CD4-positive, CD25-positive, alpha-beta regulatory T cell (primary cell): ENCODE measurements at regions not wholly inside any gene's neighbourhood (a gene's known extent, or its start where the extent isn't known, plus 50 kb on each side); places are given as distances from the start of the nearest gene placed in this dataset.
"Not testable (repeated sequence)": the region's sequence is repeated elsewhere in the genome, so short reads cannot be mapped to it uniquely, and the experiment has no call there.

Experiments used
- ATAC-seq, 2 donors: fragments of 150-1000 bp; cut with Tn5 transposase; one replicate each; pipeline ENCODE4 v1.10.0; 2021; ENCODE audit warnings: low read depth in 2 of 2, moderate number of reproducible peaks in 2 of 2, moderate library complexity in 1 of 2
- DNase-seq, 3 donors: peaks; one replicate each; pipeline versions ENCODE4 v3.0.0 to v3.0.0-alpha.2; 2012 to 2022; ENCODE audit warnings: mixed read lengths in 1 of 3
- H3K27ac ChIP-seq: one replicate; pipeline ENCODE4 v1.7.0; 2013; ENCODE audit warnings: mild to moderate bottlenecking, low read length; ENCODE audit not compliant: insufficient read depth, poor library complexity, severe bottlenecking
- H3K27me3 ChIP-seq: one replicate; pipeline ENCODE4 v1.7.0; 2013; ENCODE audit warnings: low read length; ENCODE audit not compliant: control insufficient read depth, insufficient read depth
- H3K36me3 ChIP-seq: one replicate; pipeline ENCODE4 v1.7.0; 2013; ENCODE audit warnings: mild to moderate bottlenecking, low read length, moderate library complexity; ENCODE audit not compliant: control insufficient read depth, insufficient read depth
- H3K4me1 ChIP-seq: 2 replicates; pipeline ENCODE4 v1.7.0; 2013; ENCODE audit warnings: mild to moderate bottlenecking, low read length; ENCODE audit not compliant: insufficient read depth, control insufficient read depth, poor library complexity, severe bottlenecking
- H3K4me3 ChIP-seq: one replicate; pipeline ENCODE4 v1.7.0; 2013; ENCODE audit warnings: low read depth, mild to moderate bottlenecking, low read length, moderate library complexity
- H3K9me3 ChIP-seq, 2 experiments: 1 replicate in 1 of 2; 2 replicates in 1 of 2; pipeline ENCODE4 v1.7.0; 2013; ENCODE audit warnings: low read length in 2 of 2, mild to moderate bottlenecking in 1 of 2, moderate library complexity in 1 of 2; ENCODE audit not compliant: control insufficient read depth in 2 of 2
- H3K27ac Mint-ChIP-seq, 3 donors: one replicate each; pipeline ENCODE4 v1.8.0; 2020 to 2022; ENCODE audit warnings: mild to moderate bottlenecking in 3 of 3, mixed read lengths in 3 of 3, moderate library complexity in 2 of 3
- H3K27me3 Mint-ChIP-seq: one replicate; pipeline ENCODE4 v1.8.0; 2022; ENCODE audit warnings: mild to moderate bottlenecking, mixed read lengths
- H3K36me3 Mint-ChIP-seq: one replicate; pipeline ENCODE4 v1.8.0; 2020; ENCODE audit warnings: mixed read lengths
- H3K4me1 Mint-ChIP-seq, 4 donors: one replicate each; pipeline ENCODE4 v1.8.0; 2020 to 2022; ENCODE audit warnings: mixed read lengths in 4 of 4, mild to moderate bottlenecking in 1 of 4
- H3K4me3 Mint-ChIP-seq, 4 donors: one replicate each; pipeline ENCODE4 v1.8.0; 2020 to 2022; ENCODE audit warnings: mild to moderate bottlenecking in 4 of 4, mixed read lengths in 4 of 4, moderate library complexity in 3 of 4
- H3K9me3 Mint-ChIP-seq, 7 donors: one replicate each; pipeline ENCODE4 v1.8.0; 2020 to 2022; ENCODE audit warnings: mixed read lengths in 7 of 7, mild to moderate bottlenecking in 3 of 7, moderate library complexity in 2 of 7

- H3K4me3 Mint-ChIP-seq, DNase-seq, H3K27me3 Mint-ChIP-seq, H3K4me3 ChIP-seq, H3K27ac Mint-ChIP-seq, ATAC-seq, H3K36me3 ChIP-seq, H3K27me3 ChIP-seq, H3K36me3 Mint-ChIP-seq, H3K9me3 ChIP-seq, H3K9me3 Mint-ChIP-seq, H3K4me1 Mint-ChIP-seq, H3K4me1 ChIP-seq, H3K27ac ChIP-seq: not testable (repeated sequence)
Observed at GRCh38 chr4:62595265-62595664, 1395.1 kb downstream of the ADGRL3 start.

- no peak for DNase-seq
- Mint-ChIP-seq H3K4me3 (no peak overlapping the region), H3K9me3 (peaks cover 2 to 11% (median 5%) of the 10 kb centered on the region in 7 donors), H3K27ac (no peak overlapping the region), H3K36me3 (no peaks in the 10 kb centered on the region), H3K4me1 (no peaks in the 10 kb centered on the region), H3K27me3 (no peaks in the 10 kb centered on the region)
- H3K4me3 ChIP-seq: no peak overlapping the region
- no peaks in the 10 kb centered on the region for H3K4me1 ChIP-seq
- H3K9me3 ChIP-seq: peaks cover 3 to 14% of the 10 kb centered on the region in 2 experiments
- H3K36me3 ChIP-seq: no peaks in the 10 kb centered on the region
- no peak overlapping the region for H3K27ac ChIP-seq
- ATAC-seq: no peak
- H3K27me3 ChIP-seq: no peaks in the 10 kb centered on the region
Observed at GRCh38 chr4:62591756-62592155, 1391.6 kb downstream of the ADGRL3 start.

GRCh38 chr4:62588671-62589070 is 1388.5 kb downstream of the ADGRL3 start:
- Histone ChIP-seq H3K27me3 (no peaks in the 10 kb centered on the region), H3K4me1 (no peaks in the 10 kb centered on the region), H3K36me3 (no peaks in the 10 kb centered on the region), H3K4me3 (no peak overlapping the region), H3K9me3 (peaks cover 0 to 17% of the 10 kb centered on the region in 2 experiments), H3K27ac (no peak overlapping the region)
- Mint-ChIP-seq H3K4me1 (no peaks in the 10 kb centered on the region), H3K36me3 (no peaks in the 10 kb centered on the region), H3K27ac (no peak overlapping the region), H3K27me3 (no peaks in the 10 kb centered on the region), H3K4me3 (no peak overlapping the region), H3K9me3 (peaks cover 0 to 11% (median 4%) of the 10 kb centered on the region in 7 donors)
- DNase-seq: no peak
- ATAC-seq: no peak

GRCh38 chr4:62571494-62571893 is 1371.4 kb downstream of the ADGRL3 start:
- DNase-seq (no peak), ATAC-seq (no peak)
- H3K27me3 Mint-ChIP-seq: no peaks in the 10 kb centered on the region
- H3K27me3 ChIP-seq: no peaks in the 10 kb centered on the region
- no peak overlapping the region for H3K27ac ChIP-seq
- H3K36me3 Mint-ChIP-seq: no peaks in the 10 kb centered on the region
- H3K27ac Mint-ChIP-seq: no peak overlapping the region
- no peaks in the 10 kb centered on the region for H3K4me1 Mint-ChIP-seq
- H3K9me3 Mint-ChIP-seq: peaks cover 4 to 29% (median 10%) of the 10 kb centered on the region in 7 donors
- no peak overlapping the region for H3K4me3 Mint-ChIP-seq
- H3K9me3 ChIP-seq: no peaks in the 10 kb centered on the region
- no peak overlapping the region for H3K4me3 ChIP-seq
- no peaks in the 10 kb centered on the region for H3K4me1 ChIP-seq
- H3K36me3 ChIP-seq: no peaks in the 10 kb centered on the region

- no peak overlapping the region for H3K27ac Mint-ChIP-seq
- no peaks in the 10 kb centered on the region for H3K27me3 Mint-ChIP-seq
- H3K9me3 ChIP-seq: peaks cover 0 to 14% of the 10 kb centered on the region in 2 experiments
- ATAC-seq (no peak), DNase-seq (no peak)
- H3K27ac ChIP-seq: no peak overlapping the region
- peaks cover 1 to 25% (median 5%) of the 10 kb centered on the region in 7 donors for H3K9me3 Mint-ChIP-seq
- H3K36me3 ChIP-seq: no peaks in the 10 kb centered on the region
- H3K4me1 ChIP-seq: no peaks in the 10 kb centered on the region
- H3K4me3 ChIP-seq: no peak overlapping the region
- H3K4me3 Mint-ChIP-seq: no peak overlapping the region
- no peaks in the 10 kb centered on the region for H3K4me1 Mint-ChIP-seq
- H3K27me3 ChIP-seq: no peaks in the 10 kb centered on the region
- H3K36me3 Mint-ChIP-seq: no peaks in the 10 kb centered on the region
Observed at GRCh38 chr4:62560858-62561257, 1360.7 kb downstream of the ADGRL3 start.

GRCh38 chr4:62550121-62550520 is 1350.0 kb downstream of the ADGRL3 start:
- no peak overlapping the region for H3K27ac ChIP-seq
- H3K4me1 ChIP-seq: no peaks in the 10 kb centered on the region
- Mint-ChIP-seq H3K4me3 (no peak overlapping the region), H3K27me3 (no peaks in the 10 kb centered on the region), H3K4me1 (no peaks in the 10 kb centered on the region), H3K9me3 (peaks cover 1 to 29% (median 9%) of the 10 kb centered on the region in 7 donors), H3K36me3 (no peaks in the 10 kb centered on the region), H3K27ac (no peak overlapping the region)
- no peaks in the 10 kb centered on the region for H3K36me3 ChIP-seq
- H3K9me3 ChIP-seq: no peaks in the 10 kb centered on the region
- DNase-seq (no peak), ATAC-seq (no peak)
- no peak overlapping the region for H3K4me3 ChIP-seq
- no peaks in the 10 kb centered on the region for H3K27me3 ChIP-seq

- Mint-ChIP-seq H3K4me3 (no peak overlapping the region), H3K27me3 (no peaks in the 10 kb centered on the region), H3K27ac (no peak overlapping the region), H3K4me1 (no peaks in the 10 kb centered on the region), H3K9me3 (peaks cover 1 to 24% (median 9%) of the 10 kb centered on the region in 7 donors), H3K36me3 (no peaks in the 10 kb centered on the region)
- DNase-seq (no peak), ATAC-seq (no peak)
- H3K27me3 ChIP-seq: no peaks in the 10 kb centered on the region
- no peak overlapping the region for H3K4me3 ChIP-seq
- H3K4me1 ChIP-seq: no peaks in the 10 kb centered on the region
- H3K27ac ChIP-seq: no peak overlapping the region
- H3K9me3 ChIP-seq: no peaks in the 10 kb centered on the region
- H3K36me3 ChIP-seq: no peaks in the 10 kb centered on the region
Observed at GRCh38 chr4:62549601-62550000, 1349.5 kb downstream of the ADGRL3 start.

GRCh38 chr4:62548765-62549164 is 1348.6 kb downstream of the ADGRL3 start:
- Mint-ChIP-seq H3K4me3 (no peak overlapping the region), H3K36me3 (no peaks in the 10 kb centered on the region)
- no peak for DNase-seq

More at GRCh38 chr4:62548765-62549164, 1348.6 kb downstream of the ADGRL3 start:
- H3K27ac ChIP-seq: no peak overlapping the region
- no peak overlapping the region for H3K4me3 ChIP-seq
- H3K9me3 ChIP-seq: no peaks in the 10 kb centered on the region
- no peaks in the 10 kb centered on the region for H3K36me3 ChIP-seq
- H3K4me1 ChIP-seq: no peaks in the 10 kb centered on the region
- no peak for ATAC-seq
- Mint-ChIP-seq H3K27me3 (no peaks in the 10 kb centered on the region), H3K9me3 (peaks cover 1 to 24% (median 11%) of the 10 kb centered on the region in 7 donors), H3K27ac (no peak overlapping the region), H3K4me1 (no peaks in the 10 kb centered on the region)
- no peaks in the 10 kb centered on the region for H3K27me3 ChIP-seq
